GM12891 (cell line): ENCODE measurements at regions not wholly inside any gene's neighbourhood (a gene's known extent, or its start where the extent isn't known, plus 50 kb on each side); places are given as distances from the start of the nearest gene placed in this dataset.

Experiments used
- PAX5 ChIP-seq: IDR thresholded peaks from 2 replicates; pipeline ENCODE4 v1.6.1; 2011; ENCODE audit warnings: low read length, moderate library complexity, mild to moderate bottlenecking; ENCODE audit not compliant: insufficient read depth, severe bottlenecking
- POLR2A ChIP-seq: IDR thresholded peaks from 2 replicates; pipeline ENCODE4 v1.6.1; 2011; ENCODE audit warnings: low read depth, low read length, control low read depth
- POLR2AphosphoS5 ChIP-seq: IDR thresholded peaks from 2 replicates; pipeline ENCODE4 v1.6.1; 2011; ENCODE audit warnings: low read depth, low read length, control low read depth

GRCh38 chr11:116355104-116355503, 417.7 kb downstream of the BUD13 start:
- TF ChIP-seq POLR2A: no peak
- TF ChIP-seq PAX5: no peak
- no peak for TF ChIP-seq POLR2AphosphoS5
